ENCODE measurements at regions not wholly inside any gene's neighbourhood (a gene's known extent, or its start where the extent isn't known, plus 50 kb on each side); places are given as distances from the start of the nearest gene placed in this dataset.

DNA sequence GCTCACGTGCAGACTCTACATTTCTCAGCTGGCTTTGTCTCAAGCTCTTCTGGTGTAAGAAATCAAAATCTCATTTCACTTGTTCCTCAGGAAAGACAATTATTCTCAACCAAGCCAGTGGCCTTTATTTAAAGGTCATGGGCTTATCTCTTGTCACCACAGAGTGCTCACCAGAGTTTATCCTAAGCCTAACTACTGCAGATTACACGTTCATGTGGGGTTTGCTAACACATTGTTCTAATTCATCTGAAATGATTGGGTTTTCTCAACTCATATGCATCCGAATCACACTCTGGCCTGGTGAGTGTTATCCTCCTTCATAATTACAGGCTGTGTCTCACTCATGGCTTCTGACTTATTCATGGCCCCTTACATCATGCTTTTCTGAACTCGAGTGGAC, 83.3 kb upstream of the TSC22D2 start:
- TF ChIP-seq POLR2AphosphoS5 (IDR thresholded peaks at IDR 0.05; ENCODE audit: low read depth, low read length) (no peak), SIN3A (IDR thresholded peaks at IDR 0.05; ENCODE audit: borderline replicate concordance, insufficient read depth, low read length) (no peak)
- TF ChIP-seq, protein P1, sequence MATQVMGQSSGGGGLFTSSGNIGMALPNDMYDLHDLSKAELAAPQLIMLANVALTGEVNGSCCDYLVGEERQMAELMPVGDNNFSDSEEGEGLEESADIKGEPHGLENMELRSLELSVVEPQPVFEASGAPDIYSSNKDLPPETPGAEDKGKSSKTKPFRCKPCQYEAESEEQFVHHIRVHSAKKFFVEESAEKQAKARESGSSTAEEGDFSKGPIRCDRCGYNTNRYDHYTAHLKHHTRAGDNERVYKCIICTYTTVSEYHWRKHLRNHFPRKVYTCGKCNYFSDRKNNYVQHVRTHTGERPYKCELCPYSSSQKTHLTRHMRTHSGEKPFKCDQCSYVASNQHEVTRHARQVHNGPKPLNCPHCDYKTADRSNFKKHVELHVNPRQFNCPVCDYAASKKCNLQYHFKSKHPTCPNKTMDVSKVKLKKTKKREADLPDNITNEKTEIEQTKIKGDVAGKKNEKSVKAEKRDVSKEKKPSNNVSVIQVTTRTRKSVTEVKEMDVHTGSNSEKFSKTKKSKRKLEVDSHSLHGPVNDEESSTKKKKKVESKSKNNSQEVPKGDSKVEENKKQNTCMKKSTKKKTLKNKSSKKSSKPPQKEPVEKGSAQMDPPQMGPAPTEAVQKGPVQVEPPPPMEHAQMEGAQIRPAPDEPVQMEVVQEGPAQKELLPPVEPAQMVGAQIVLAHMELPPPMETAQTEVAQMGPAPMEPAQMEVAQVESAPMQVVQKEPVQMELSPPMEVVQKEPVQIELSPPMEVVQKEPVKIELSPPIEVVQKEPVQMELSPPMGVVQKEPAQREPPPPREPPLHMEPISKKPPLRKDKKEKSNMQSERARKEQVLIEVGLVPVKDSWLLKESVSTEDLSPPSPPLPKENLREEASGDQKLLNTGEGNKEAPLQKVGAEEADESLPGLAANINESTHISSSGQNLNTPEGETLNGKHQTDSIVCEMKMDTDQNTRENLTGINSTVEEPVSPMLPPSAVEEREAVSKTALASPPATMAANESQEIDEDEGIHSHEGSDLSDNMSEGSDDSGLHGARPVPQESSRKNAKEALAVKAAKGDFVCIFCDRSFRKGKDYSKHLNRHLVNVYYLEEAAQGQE (IDR thresholded peaks at IDR 0.05; ENCODE audit: insufficient read depth in 1 of 2, low read depth in 2 of 2, low read length in 2 of 2), result no peak

Measured in PFSK-1 (cell line).